ENCODE measurements at regions not wholly inside any gene's neighbourhood (a gene's known extent, or its start where the extent isn't known, plus 50 kb on each side); places are given as distances from the start of the nearest gene placed in this dataset.

- TF ChIP-seq RARB (CRISPR knock-in tag; IDR thresholded peaks at IDR 0.05) (no peak), FOXS1 (CRISPR knock-in tag; IDR thresholded peaks at IDR 0.05) (no peak), E2F6 (IDR thresholded peaks at IDR 0.05; ENCODE audit: borderline replicate concordance, low read depth) (no peak), BHLHE40 (IDR thresholded peaks at IDR 0.05; ENCODE audit: low read depth, low read length) (no peak), GATA3 (IDR thresholded peaks at IDR 0.05; ENCODE audit: borderline replicate concordance) (no peak), RAD21 (conservative IDR thresholded peaks at IDR 0.05 in 1 of 2, IDR thresholded peaks at IDR 0.05 in 1 of 2) (no peak)
Measured at GRCh38 chr7:18133921-18134320, 106.3 kb upstream of the PRPS1L1 start (continued).

GRCh38 chr7:18140943-18141342 lies 113.3 kb upstream of the PRPS1L1 start:
- Histone ChIP-seq H3K27ac (no peak overlapping the region), H3K4me1 (no peaks in the 10 kb centered on the region), H3K4me3 (no peak overlapping the region), H3K4me2 (no peak overlapping the region), H3K9me3 (no peaks in the 10 kb centered on the region)
- CTCF ChIA-PET, result no interaction called here
- ATAC-seq (no peak), FAIRE-seq (no peak), DNase-seq (ENCODE audit: low read depth in 1 of 2, low spot score in 1 of 2) (no peak)
- POLR2A ChIA-PET, result no interaction called here
- no peak for TF ChIP-seq PHF8 (IDR thresholded peaks at IDR 0.05; ENCODE audit: borderline replicate concordance, low read depth)
- TF ChIP-seq ATOH8 (CRISPR knock-in tag; IDR thresholded peaks at IDR 0.05; ENCODE audit: low read depth), result no peak
- TF ChIP-seq PBX3 (IDR thresholded peaks at IDR 0.05), result no peak
- TF ChIP-seq JUN (IDR thresholded peaks at IDR 0.05), result no peak
- no peak for TF ChIP-seq TFCP2L1 (CRISPR knock-in tag; IDR thresholded peaks at IDR 0.05)
- no peak for TF ChIP-seq CEBPB (IDR thresholded peaks at IDR 0.05)
- no peak for TF ChIP-seq MAFK (IDR thresholded peaks at IDR 0.05; ENCODE audit: partially characterized antibody)
- TF ChIP-seq HMGXB4 (CRISPR knock-in tag; IDR thresholded peaks at IDR 0.05; ENCODE audit: borderline replicate concordance), result no peak
- TF ChIP-seq CBX8 (IDR thresholded peaks at IDR 0.05), result no peak
- no peak for TF ChIP-seq MYC (IDR thresholded peaks at IDR 0.05; ENCODE audit: borderline replicate concordance, low read length)
- no peak for TF ChIP-seq CHD4 (IDR thresholded peaks at IDR 0.05; ENCODE audit: borderline replicate concordance)
- no peak for TF ChIP-seq MAX (IDR thresholded peaks at IDR 0.05)
- TF ChIP-seq ZNF302 (CRISPR knock-in tag; IDR thresholded peaks at IDR 0.05), result no peak
- no peak for TF ChIP-seq SMC3 (IDR thresholded peaks at IDR 0.05)
- TF ChIP-seq RCOR1 (IDR thresholded peaks at IDR 0.05; ENCODE audit: low read depth, low read length), result no peak
- no peak for TF ChIP-seq HEYL (CRISPR knock-in tag; IDR thresholded peaks at IDR 0.05)
- TF ChIP-seq EP300 (IDR thresholded peaks at IDR 0.05), result no peak
- no peak for TF ChIP-seq HES2 (IDR thresholded peaks at IDR 0.05)
- TF ChIP-seq HDAC2 (IDR thresholded peaks at IDR 0.05), result no peak
